OCI-LY3 (cell line): ENCODE measurements at regions not wholly inside any gene's neighbourhood (a gene's known extent, or its start where the extent isn't known, plus 50 kb on each side); places are given as distances from the start of the nearest gene placed in this dataset.
"Not testable (repeated sequence)": the region's sequence is repeated elsewhere in the genome, so short reads cannot be mapped to it uniquely, and the experiment has no call there.

Source experiments
- H2AFZ ChIP-seq: fragments of 200-600, 300-600 bp; shearing (Covaris generic); 2 replicates; pipeline ENCODE4 v1.6.0; 2014; ENCODE audit warnings: antibody characterized with exemption, low read depth, low read length
- H3K27ac ChIP-seq: fragments of 200-600, 300-600 bp; sonication (generic); 2 replicates; pipeline ENCODE4 v1.5.1; 2014; ENCODE audit warnings: mild to moderate bottlenecking, low read length, moderate library complexity, mixed read lengths
- H3K27me3 ChIP-seq: fragments of 200-600, 300-600 bp; sonication (generic); 2 replicates; pipeline ENCODE4 v1.6.1; 2014; ENCODE audit warnings: low read depth, low read length, mixed read lengths
- H3K36me3 ChIP-seq: fragments of 200-600, 300-600 bp; sonication (generic); replicated peaks from 2 replicates; pipeline ENCODE3; 2014; ENCODE audit warnings: low read depth, low read length, mixed read lengths
- H3K4me1 ChIP-seq: fragments of 300-600, 200-600 bp; sonication (generic); 2 replicates; pipeline ENCODE4 v1.6.1; 2014; ENCODE audit warnings: low read length, mixed read lengths
- H3K4me2 ChIP-seq: fragments of 200-600, 300-600 bp; sonication (generic); 2 replicates; pipeline ENCODE4 v1.6.1; 2014; ENCODE audit warnings: low read length, mixed read lengths
- H3K4me3 ChIP-seq: fragments of 300-600, 200-600 bp; sonication (generic); 2 replicates; pipeline ENCODE4 v1.5.1; 2014; ENCODE audit warnings: antibody characterized with exemption, mild to moderate bottlenecking, low read length, moderate library complexity
- H3K79me2 ChIP-seq: fragments of 300-600, 200-600 bp; shearing (Covaris generic); 2 replicates; pipeline ENCODE4 v1.6.1; 2014; ENCODE audit warnings: mild to moderate bottlenecking, low read length, mixed read lengths
- H3K9ac ChIP-seq: fragments of 300-600, 200-600 bp; shearing (Covaris generic); 2 replicates; pipeline ENCODE4 v1.6.0; 2014; ENCODE audit warnings: mild to moderate bottlenecking, low read length, moderate library complexity
- H3K9me3 ChIP-seq: fragments of 200-600, 300-600 bp; shearing (Covaris generic); 2 replicates; pipeline ENCODE4 v1.6.1; 2014; ENCODE audit warnings: low read length, mixed read lengths; ENCODE audit not compliant: insufficient read depth
- H4K20me1 ChIP-seq: fragments of 200-600, 300-600 bp; sonication (generic); 2 replicates; pipeline ENCODE4 v1.6.1; 2016; ENCODE audit warnings: low read length, mixed read lengths; ENCODE audit not compliant: insufficient read depth
- EZH2phosphoT487 ChIP-seq: fragments of 200-600 bp; shearing (Covaris generic); IDR thresholded peaks from 2 replicates; pipeline ENCODE4 v1.6.1; 2018; ENCODE audit warnings: antibody characterized with exemption, mixed run types, low read depth
- TF ChIP-seq, protein P1 (sequence below): fragments of 200-600, 300-600 bp; sonication (generic); IDR thresholded peaks from 2 replicates; pipeline ENCODE4 v1.5.1; 2014; ENCODE audit warnings: antibody characterized with exemption, low read length, low read depth

GRCh38 chr1:14282707-14283106 is 315.8 kb upstream of the KAZN start:
- no peak overlapping the region for H3K4me2 ChIP-seq

DNA sequence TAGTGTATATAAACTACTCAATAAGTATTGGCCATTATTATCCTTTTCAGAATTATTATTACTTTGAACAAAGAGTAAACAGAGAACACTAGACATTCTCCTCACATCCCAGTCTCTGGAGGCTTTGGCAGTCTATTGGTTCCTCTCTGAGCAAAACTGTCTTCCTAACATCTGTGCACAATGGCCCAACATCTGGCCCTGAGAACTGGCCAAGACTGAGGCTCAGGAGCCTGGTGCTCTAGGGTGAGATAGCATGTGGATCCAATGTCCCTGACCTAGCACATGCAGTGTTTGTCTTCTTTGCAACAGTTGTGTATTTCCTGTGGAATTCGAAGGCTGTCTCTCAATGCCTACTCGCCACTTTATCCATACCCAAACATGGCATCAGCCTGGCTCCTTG is 313.2 kb upstream of the KAZN start:
- Histone ChIP-seq H3K79me2 (no peaks in the 10 kb centered on the region), H3K27ac (no peak overlapping the region), H4K20me1 (no peaks in the 10 kb centered on the region), H2AFZ (no peak overlapping the region), H3K4me2 (no peak overlapping the region), H3K4me3 (no peak overlapping the region), H3K4me1 (no peaks in the 10 kb centered on the region), H3K36me3 (no peaks in the 10 kb centered on the region), H3K9ac (no peak overlapping the region), H3K27me3 (no peaks in the 10 kb centered on the region), H3K9me3 (no peaks in the 10 kb centered on the region)
- TF ChIP-seq, protein P1, sequence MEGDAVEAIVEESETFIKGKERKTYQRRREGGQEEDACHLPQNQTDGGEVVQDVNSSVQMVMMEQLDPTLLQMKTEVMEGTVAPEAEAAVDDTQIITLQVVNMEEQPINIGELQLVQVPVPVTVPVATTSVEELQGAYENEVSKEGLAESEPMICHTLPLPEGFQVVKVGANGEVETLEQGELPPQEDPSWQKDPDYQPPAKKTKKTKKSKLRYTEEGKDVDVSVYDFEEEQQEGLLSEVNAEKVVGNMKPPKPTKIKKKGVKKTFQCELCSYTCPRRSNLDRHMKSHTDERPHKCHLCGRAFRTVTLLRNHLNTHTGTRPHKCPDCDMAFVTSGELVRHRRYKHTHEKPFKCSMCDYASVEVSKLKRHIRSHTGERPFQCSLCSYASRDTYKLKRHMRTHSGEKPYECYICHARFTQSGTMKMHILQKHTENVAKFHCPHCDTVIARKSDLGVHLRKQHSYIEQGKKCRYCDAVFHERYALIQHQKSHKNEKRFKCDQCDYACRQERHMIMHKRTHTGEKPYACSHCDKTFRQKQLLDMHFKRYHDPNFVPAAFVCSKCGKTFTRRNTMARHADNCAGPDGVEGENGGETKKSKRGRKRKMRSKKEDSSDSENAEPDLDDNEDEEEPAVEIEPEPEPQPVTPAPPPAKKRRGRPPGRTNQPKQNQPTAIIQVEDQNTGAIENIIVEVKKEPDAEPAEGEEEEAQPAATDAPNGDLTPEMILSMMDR, result no peak
- TF ChIP-seq EZH2phosphoT487, result no peak

More at GRCh38 chr1:14282707-14283106, 315.8 kb upstream of the KAZN start:
- H3K36me3 ChIP-seq, result no peaks in the 10 kb centered on the region
- H3K27ac ChIP-seq, result no peak overlapping the region
- no peaks in the 10 kb centered on the region for H4K20me1 ChIP-seq
- no peak overlapping the region for H3K4me3 ChIP-seq
- H3K9me3 ChIP-seq, result no peaks in the 10 kb centered on the region
- H3K79me2 ChIP-seq, result no peaks in the 10 kb centered on the region
- no peak overlapping the region for H2AFZ ChIP-seq
- TF ChIP-seq EZH2phosphoT487, result no peak
- TF ChIP-seq, protein P1, result no peak
- no peaks in the 10 kb centered on the region for H3K27me3 ChIP-seq
- H3K9ac ChIP-seq, result no peak overlapping the region
- H3K4me1 ChIP-seq, result no peaks in the 10 kb centered on the region

GRCh38 chr1:14291182-14291581 is 307.3 kb upstream of the KAZN start:
- not testable (repeated sequence) for H2AFZ ChIP-seq, H3K27ac ChIP-seq, H3K4me1 ChIP-seq, H3K9ac ChIP-seq, H3K4me3 ChIP-seq, H3K9me3 ChIP-seq, H4K20me1 ChIP-seq, H3K79me2 ChIP-seq, H3K36me3 ChIP-seq, H3K27me3 ChIP-seq, H3K4me2 ChIP-seq

GRCh38 chr1:14292520-14292919 is 306.0 kb upstream of the KAZN start:
- Histone ChIP-seq H4K20me1 (no peaks in the 10 kb centered on the region), H3K9ac (no peak overlapping the region), H3K4me3 (no peak overlapping the region), H2AFZ (no peak overlapping the region), H3K27ac (no peak overlapping the region), H3K4me1 (no peaks in the 10 kb centered on the region), H3K79me2 (no peaks in the 10 kb centered on the region), H3K9me3 (no peaks in the 10 kb centered on the region), H3K4me2 (no peak overlapping the region), H3K27me3 (no peaks in the 10 kb centered on the region), H3K36me3 (no peaks in the 10 kb centered on the region)
- TF ChIP-seq, protein P1, result no peak
- TF ChIP-seq EZH2phosphoT487, result no peak

GRCh38 chr1:14294006-14294405 is 304.5 kb upstream of the KAZN start:
- Histone ChIP-seq H2AFZ (no peak overlapping the region), H3K79me2 (no peaks in the 10 kb centered on the region), H3K9me3 (no peaks in the 10 kb centered on the region), H3K4me2 (no peak overlapping the region), H3K9ac (no peak overlapping the region), H3K4me3 (no peak overlapping the region), H3K4me1 (no peaks in the 10 kb centered on the region), H3K36me3 (no peaks in the 10 kb centered on the region), H4K20me1 (no peaks in the 10 kb centered on the region), H3K27ac (no peak overlapping the region), H3K27me3 (no peaks in the 10 kb centered on the region)
- TF ChIP-seq, protein P1, result no peak
- no peak for TF ChIP-seq EZH2phosphoT487
